Endothelial cell of umbilical vein (primary cell): ENCODE measurements at regions not wholly inside any gene's neighbourhood (a gene's known extent, or its start where the extent isn't known, plus 50 kb on each side); places are given as distances from the start of the nearest gene placed in this dataset.

Source experiments
- CTCF ChIP-seq, 2 donors: IDR thresholded peaks; 1 replicate in 1 of 2; 2 replicates in 1 of 2; pipeline ENCODE4 v1.5.1; 2011; ENCODE audit warnings: low read length in 2 of 2, mild to moderate bottlenecking in 2 of 2, moderate library complexity in 2 of 2, control low read depth in 1 of 2, inconsistent platforms in 1 of 2, low read depth in 1 of 2; ENCODE audit not compliant: insufficient read depth in 1 of 2; ENCODE audit errors: extremely low read depth in 1 of 2
- EZH2 ChIP-seq: IDR thresholded peaks from 2 replicates; pipeline ENCODE4 v1.6.1; 2012; ENCODE audit warnings: borderline replicate concordance, low read depth, mild to moderate bottlenecking, moderate library complexity, low read length, inconsistent platforms; ENCODE audit not compliant: severe bottlenecking
- POLR2A ChIP-seq: IDR thresholded peaks from 2 replicates; pipeline ENCODE4 v1.6.1; 2012; ENCODE audit warnings: low read depth, mild to moderate bottlenecking, control low read depth, low read length
- POLR2AphosphoS5 ChIP-seq: IDR thresholded peaks from 2 replicates; pipeline ENCODE4 v1.6.1; 2012; ENCODE audit warnings: low read depth, mild to moderate bottlenecking, control low read depth, low read length, moderate library complexity; ENCODE audit not compliant: insufficient read depth
- TF ChIP-seq, protein P1 (sequence below): IDR thresholded peaks from 2 replicates; pipeline ENCODE4 v1.6.1; 2011; ENCODE audit not compliant: insufficient read depth, insufficient read length

DNA sequence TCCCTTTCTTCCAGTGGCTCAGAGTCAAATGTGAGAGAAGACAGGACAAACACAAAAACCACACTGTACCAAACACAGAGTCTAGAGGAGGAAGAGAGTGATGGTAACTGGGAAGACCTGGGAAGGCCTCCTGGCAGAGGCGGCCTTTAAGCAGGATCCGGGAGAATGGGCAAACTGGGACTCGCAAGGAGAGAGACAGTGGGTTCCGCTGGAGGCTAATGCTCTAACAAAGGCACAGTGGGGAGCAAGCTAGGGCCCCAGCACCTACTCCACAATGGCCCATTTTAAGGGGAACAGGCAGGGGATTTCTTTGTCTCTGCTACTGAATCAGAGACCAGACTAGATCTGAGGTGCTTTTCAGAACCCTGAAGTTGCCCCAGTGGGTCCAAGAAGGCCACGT, 81.4 kb upstream of the HES1 start:
- TF ChIP-seq CTCF (IDR thresholded peaks at IDR 0.05; ENCODE audit: extremely low read depth in 1 of 2, insufficient read depth in 1 of 2, low read depth in 1 of 2, low read length in 2 of 2) (no peak), EZH2 (no peak), POLR2A (no peak), POLR2AphosphoS5 (no peak)
- TF ChIP-seq, protein P1, sequence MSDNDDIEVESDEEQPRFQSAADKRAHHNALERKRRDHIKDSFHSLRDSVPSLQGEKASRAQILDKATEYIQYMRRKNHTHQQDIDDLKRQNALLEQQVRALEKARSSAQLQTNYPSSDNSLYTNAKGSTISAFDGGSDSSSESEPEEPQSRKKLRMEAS: no peak
